ENCODE measurements at regions not wholly inside any gene's neighbourhood (a gene's known extent, or its start where the extent isn't known, plus 50 kb on each side); places are given as distances from the start of the nearest gene placed in this dataset.
A peak's percentile ranks its signal among the peaks of the same experiment; 100 is the strongest.

- Histone ChIP-seq H3K36me3 (ENCODE audit: low read depth) (no peaks in the 10 kb centered on the region), H3K27ac (ENCODE audit: poor library complexity, severe bottlenecking) (peak overlapping the region; percentile 51), H3K27me3 (ENCODE audit: insufficient read depth, poor library complexity, severe bottlenecking) (no peaks in the 10 kb centered on the region), H3K9me3 (ENCODE audit: severe bottlenecking) (no peaks in the 10 kb centered on the region), H3K4me3 (ENCODE audit: severe bottlenecking) (no peak overlapping the region), H3K4me1 (ENCODE audit: insufficient read depth, poor library complexity, severe bottlenecking) (peaks cover 27% of the 10 kb centered on the region)
- ATAC-seq (ENCODE audit: low read depth) (no peak), DNase-seq (ENCODE audit: low spot score) (no peak)
- TF ChIP-seq, protein P1, sequence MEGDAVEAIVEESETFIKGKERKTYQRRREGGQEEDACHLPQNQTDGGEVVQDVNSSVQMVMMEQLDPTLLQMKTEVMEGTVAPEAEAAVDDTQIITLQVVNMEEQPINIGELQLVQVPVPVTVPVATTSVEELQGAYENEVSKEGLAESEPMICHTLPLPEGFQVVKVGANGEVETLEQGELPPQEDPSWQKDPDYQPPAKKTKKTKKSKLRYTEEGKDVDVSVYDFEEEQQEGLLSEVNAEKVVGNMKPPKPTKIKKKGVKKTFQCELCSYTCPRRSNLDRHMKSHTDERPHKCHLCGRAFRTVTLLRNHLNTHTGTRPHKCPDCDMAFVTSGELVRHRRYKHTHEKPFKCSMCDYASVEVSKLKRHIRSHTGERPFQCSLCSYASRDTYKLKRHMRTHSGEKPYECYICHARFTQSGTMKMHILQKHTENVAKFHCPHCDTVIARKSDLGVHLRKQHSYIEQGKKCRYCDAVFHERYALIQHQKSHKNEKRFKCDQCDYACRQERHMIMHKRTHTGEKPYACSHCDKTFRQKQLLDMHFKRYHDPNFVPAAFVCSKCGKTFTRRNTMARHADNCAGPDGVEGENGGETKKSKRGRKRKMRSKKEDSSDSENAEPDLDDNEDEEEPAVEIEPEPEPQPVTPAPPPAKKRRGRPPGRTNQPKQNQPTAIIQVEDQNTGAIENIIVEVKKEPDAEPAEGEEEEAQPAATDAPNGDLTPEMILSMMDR (IDR thresholded peaks at IDR 0.05; ENCODE audit: poor library complexity, severe bottlenecking): no peak
Measured at GRCh38 chr6:105482921-105483320, 80.0 kb upstream of the PREP start.

DNA sequence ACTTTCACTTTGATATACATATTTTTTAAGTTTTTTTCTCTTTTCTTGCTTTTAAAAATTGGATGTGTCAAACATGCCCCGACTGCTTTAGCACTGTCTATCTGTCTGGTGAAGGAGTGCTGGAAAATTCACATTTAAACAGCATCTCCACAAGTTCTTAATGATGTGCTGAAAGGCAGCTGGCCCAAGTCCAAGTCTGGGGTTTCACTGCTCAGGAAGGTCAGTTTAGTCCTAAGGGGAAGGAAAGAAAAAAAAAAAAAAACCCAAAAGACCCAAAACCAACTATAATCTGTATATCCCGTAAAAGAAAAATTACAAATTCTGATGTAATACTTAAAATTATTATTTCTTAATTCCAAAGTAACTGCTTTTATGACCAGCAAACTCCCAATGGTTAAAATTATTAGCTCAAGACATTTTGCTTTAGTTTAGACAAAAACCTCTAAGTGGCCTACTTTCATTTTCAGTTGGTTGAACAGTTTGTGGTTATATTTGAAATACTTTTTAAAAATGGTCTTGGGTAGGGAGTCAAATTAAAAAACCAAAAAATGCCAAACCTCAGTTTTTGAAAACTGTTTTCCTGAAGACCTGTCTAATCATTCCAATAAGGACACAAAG is 79.5 kb upstream of the PREP start:
- ATAC-seq (ENCODE audit: low read depth): no peak

DNA sequence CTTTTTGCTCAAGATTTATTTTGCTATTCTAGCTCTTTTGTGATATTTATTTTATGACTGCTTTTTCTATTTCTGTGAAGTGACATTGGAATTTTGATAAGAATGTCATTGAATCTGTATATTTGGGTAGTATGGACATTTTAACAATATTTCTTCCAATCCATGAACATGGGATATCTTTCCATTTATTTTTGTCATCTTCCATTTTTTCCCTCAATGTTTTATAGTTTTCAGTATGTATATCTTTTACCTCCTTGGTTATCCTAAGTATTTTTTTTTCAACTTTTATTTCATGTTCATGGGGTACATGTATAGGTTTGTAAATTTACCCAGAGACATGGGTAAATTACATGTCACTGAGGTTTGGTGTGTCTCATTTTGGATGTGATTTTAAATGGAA is 74.1 kb upstream of the PREP start:
- no peak overlapping the region for H3K4me3 ChIP-seq (ENCODE audit: severe bottlenecking)
- H3K36me3 ChIP-seq (ENCODE audit: low read depth): no peaks in the 10 kb centered on the region
- no peak for ATAC-seq (ENCODE audit: low read depth)
- TF ChIP-seq, protein P1 (IDR thresholded peaks at IDR 0.05; ENCODE audit: poor library complexity, severe bottlenecking): no peak
- H3K9me3 ChIP-seq (ENCODE audit: severe bottlenecking): peaks cover 3% of the 10 kb centered on the region
- H3K27me3 ChIP-seq (ENCODE audit: insufficient read depth, poor library complexity, severe bottlenecking): no peaks in the 10 kb centered on the region
- H3K27ac ChIP-seq (ENCODE audit: poor library complexity, severe bottlenecking): no peak overlapping the region
- DNase-seq (ENCODE audit: low spot score): no peak
- no peaks in the 10 kb centered on the region for H3K4me1 ChIP-seq (ENCODE audit: insufficient read depth, poor library complexity, severe bottlenecking)

More for the DNA sequence above, 79.5 kb upstream of the PREP start:
- no peaks in the 10 kb centered on the region for H3K9me3 ChIP-seq (ENCODE audit: severe bottlenecking)
- DNase-seq (ENCODE audit: low spot score): no peak
- H3K27me3 ChIP-seq (ENCODE audit: insufficient read depth, poor library complexity, severe bottlenecking): no peaks in the 10 kb centered on the region
- TF ChIP-seq, protein P1 (IDR thresholded peaks at IDR 0.05; ENCODE audit: poor library complexity, severe bottlenecking): no peak
- no peak overlapping the region for H3K4me3 ChIP-seq (ENCODE audit: severe bottlenecking)
- peaks cover 27% of the 10 kb centered on the region for H3K4me1 ChIP-seq (ENCODE audit: insufficient read depth, poor library complexity, severe bottlenecking)
- H3K27ac ChIP-seq (ENCODE audit: poor library complexity, severe bottlenecking): peak overlapping the region; percentile 51
- no peaks in the 10 kb centered on the region for H3K36me3 ChIP-seq (ENCODE audit: low read depth)

- H3K27ac ChIP-seq (ENCODE audit: poor library complexity, severe bottlenecking): no peak overlapping the region
- DNase-seq (ENCODE audit: low spot score) (no peak), ATAC-seq (ENCODE audit: low read depth) (no peak)
- H3K27me3 ChIP-seq (ENCODE audit: insufficient read depth, poor library complexity, severe bottlenecking): no peaks in the 10 kb centered on the region
- no peak overlapping the region for H3K4me3 ChIP-seq (ENCODE audit: severe bottlenecking)
- H3K4me1 ChIP-seq (ENCODE audit: insufficient read depth, poor library complexity, severe bottlenecking): no peaks in the 10 kb centered on the region
- H3K9me3 ChIP-seq (ENCODE audit: severe bottlenecking): peaks cover 3% of the 10 kb centered on the region
- H3K36me3 ChIP-seq (ENCODE audit: low read depth): no peaks in the 10 kb centered on the region
- TF ChIP-seq, protein P1 (IDR thresholded peaks at IDR 0.05; ENCODE audit: poor library complexity, severe bottlenecking): no peak
Measured at GRCh38 chr6:105474234-105474633, 71.4 kb upstream of the PREP start.

DNA sequence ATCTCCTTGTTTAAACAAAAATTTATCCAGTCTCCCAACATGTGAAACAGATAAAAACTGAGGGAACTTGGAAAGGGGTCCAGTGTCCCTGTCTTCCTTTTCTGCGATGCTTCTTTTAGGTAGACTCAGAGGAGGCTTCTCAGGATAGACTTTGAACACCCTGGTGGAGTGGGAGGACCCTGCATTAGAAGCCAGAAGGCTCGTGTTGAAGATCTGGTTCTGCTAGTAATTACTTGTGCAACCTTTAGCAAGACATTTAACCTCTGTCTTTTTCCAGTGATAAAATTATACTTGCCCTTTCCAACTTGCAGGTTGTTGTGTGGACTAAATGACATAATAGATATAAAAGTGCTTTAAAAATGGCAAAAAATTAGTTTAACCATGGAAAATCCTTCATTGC is 67.1 kb upstream of the PREP start:
- TF ChIP-seq, protein P1 (IDR thresholded peaks at IDR 0.05; ENCODE audit: poor library complexity, severe bottlenecking): no peak
- H3K4me1 ChIP-seq (ENCODE audit: insufficient read depth, poor library complexity, severe bottlenecking): no peaks in the 10 kb centered on the region
- H3K36me3 ChIP-seq (ENCODE audit: low read depth): no peaks in the 10 kb centered on the region
- H3K27me3 ChIP-seq (ENCODE audit: insufficient read depth, poor library complexity, severe bottlenecking): no peaks in the 10 kb centered on the region
- no peak for ATAC-seq (ENCODE audit: low read depth)
- H3K9me3 ChIP-seq (ENCODE audit: severe bottlenecking): no peaks in the 10 kb centered on the region
- no peak for DNase-seq (ENCODE audit: low spot score)
- no peak overlapping the region for H3K4me3 ChIP-seq (ENCODE audit: severe bottlenecking)
- no peak overlapping the region for H3K27ac ChIP-seq (ENCODE audit: poor library complexity, severe bottlenecking)

Measured in RWPE2 (cell line).